Hepatocyte (in vitro differentiated cells): ENCODE measurements at regions not wholly inside any gene's neighbourhood (a gene's known extent, or its start where the extent isn't known, plus 50 kb on each side); places are given as distances from the start of the nearest gene placed in this dataset.

Source experiments
- DNase-seq: peaks from one replicate; pipeline ENCODE4 v3.0.0-alpha.2; 2016; ENCODE audit warnings: low spot score
- H2AFZ ChIP-seq: fragments of 200-600 bp; sonication (generic); 2 replicates; pipeline ENCODE4 v1.6.0; 2016; ENCODE audit warnings: antibody characterized with exemption, mild to moderate bottlenecking
- H3K27ac ChIP-seq: fragments of 200-600 bp; sonication (generic); 2 replicates; pipeline ENCODE4 v1.5.1; 2016; ENCODE audit warnings: mild to moderate bottlenecking
- H3K27me3 ChIP-seq: fragments of 200-600 bp; sonication (generic); 2 replicates; pipeline ENCODE4 v1.6.1; 2016
- H3K36me3 ChIP-seq: fragments of 200-600 bp; sonication (generic); replicated peaks from 2 replicates; pipeline ENCODE4 v1.5.1; 2016; ENCODE audit warnings: low read depth; ENCODE audit not compliant: insufficient read depth
- H3K4me1 ChIP-seq: fragments of 200-600 bp; sonication (generic); 2 replicates; pipeline ENCODE4 v1.5.1; 2016; ENCODE audit warnings: mild to moderate bottlenecking, moderate library complexity; ENCODE audit not compliant: insufficient read depth
- H3K4me2 ChIP-seq: fragments of 200-600 bp; sonication (generic); 2 replicates; pipeline ENCODE4 v1.6.0; 2016
- H3K4me3 ChIP-seq: fragments of 200-600 bp; sonication (generic); 2 replicates; pipeline ENCODE4 v1.5.1; 2016; ENCODE audit warnings: mild to moderate bottlenecking
- H3K79me2 ChIP-seq: fragments of 200-600 bp; sonication (generic); 2 replicates; pipeline ENCODE4 v1.6.0; 2017; ENCODE audit warnings: mild to moderate bottlenecking
- H3K9me2 ChIP-seq: fragments of 200-600 bp; sonication (generic); replicated peaks from 2 replicates; pipeline ENCODE4 v1.6.0; 2017; ENCODE audit warnings: mild to moderate bottlenecking; ENCODE audit not compliant: insufficient read depth
- H3K9me3 ChIP-seq: fragments of 200-600 bp; sonication (generic); 2 replicates; pipeline ENCODE4 v1.5.1; 2016; ENCODE audit warnings: low read depth, mild to moderate bottlenecking
- H4K20me1 ChIP-seq: fragments of 200-600 bp; sonication (generic); 2 replicates; pipeline ENCODE4 v1.6.0; 2016; ENCODE audit warnings: mild to moderate bottlenecking; ENCODE audit not compliant: insufficient read depth, poor library complexity, severe bottlenecking
- CTCF ChIP-seq: fragments of 200-600 bp; sonication (generic); IDR thresholded peaks from 2 replicates; pipeline ENCODE4 v1.5.1; 2016; ENCODE audit warnings: antibody characterized with exemption, mild to moderate bottlenecking; ENCODE audit not compliant: poor library complexity
- EZH2 ChIP-seq: fragments of 200-600 bp; sonication (generic); IDR thresholded peaks from 2 replicates; pipeline ENCODE4 v1.6.1; 2016; ENCODE audit warnings: antibody characterized with exemption, mild to moderate bottlenecking, borderline replicate concordance
- EZH2phosphoT487 ChIP-seq: fragments of 200-600 bp; sonication (generic); IDR thresholded peaks from one replicate; pipeline ENCODE4 v1.6.1; 2018; ENCODE audit warnings: antibody characterized with exemption, mild to moderate bottlenecking, low read depth, moderate library complexity; ENCODE audit not compliant: unreplicated experiment, severe bottlenecking
- WGBS: methylation state at CpG from one replicate; pipeline ENCODE4 v1.1.6; 2016; ENCODE audit warnings: low lambda C conversion rate; ENCODE audit errors: missing lambda C conversion rate; 5-methylcytosine and 5-hydroxymethylcytosine counted together

GRCh38 chr9:7303907-7304626 is 495.5 kb downstream of the DMAC1 start:
- Histone ChIP-seq H3K4me2 (no peak overlapping the region), H3K36me3 (no peaks in the 10 kb centered on the region), H3K9me2 (no peaks in the 10 kb centered on the region), H2AFZ (no peak overlapping the region), H3K4me3 (no peak overlapping the region), H4K20me1 (no peaks in the 10 kb centered on the region), H3K9me3 (no peaks in the 10 kb centered on the region), H3K4me1 (no peaks in the 10 kb centered on the region), H3K79me2 (no peaks in the 10 kb centered on the region), H3K27ac (no peak overlapping the region), H3K27me3 (no peaks in the 10 kb centered on the region)
- WGBS: 75% methylated on average over 10 of the region's 10 CpGs
- TF ChIP-seq EZH2: no peak
- no peak for DNase-seq

- H4K20me1 ChIP-seq: no peaks in the 10 kb centered on the region
- no peak overlapping the region for H2AFZ ChIP-seq
- TF ChIP-seq EZH2phosphoT487 (no peak), CTCF (no peak), EZH2 (no peak)
- DNase-seq: no peak
- WGBS: 81% methylated on average over 3 of the region's 3 CpGs
- no peaks in the 10 kb centered on the region for H3K9me3 ChIP-seq
- no peaks in the 10 kb centered on the region for H3K4me1 ChIP-seq
- H3K4me2 ChIP-seq: no peak overlapping the region
- H3K79me2 ChIP-seq: no peaks in the 10 kb centered on the region
- no peaks in the 10 kb centered on the region for H3K27me3 ChIP-seq
- no peak overlapping the region for H3K27ac ChIP-seq
- no peak overlapping the region for H3K4me3 ChIP-seq
- no peaks in the 10 kb centered on the region for H3K9me2 ChIP-seq
- no peaks in the 10 kb centered on the region for H3K36me3 ChIP-seq
Observed at GRCh38 chr9:7300484-7300883, 499.1 kb downstream of the DMAC1 start.

GRCh38 chr9:7298123-7298522 is 501.5 kb downstream of the DMAC1 start:
- Histone ChIP-seq H3K4me3 (no peak overlapping the region), H3K79me2 (no peaks in the 10 kb centered on the region), H3K4me2 (no peak overlapping the region), H2AFZ (no peak overlapping the region), H3K27ac (no peak overlapping the region), H3K9me3 (no peaks in the 10 kb centered on the region), H3K9me2 (no peaks in the 10 kb centered on the region), H3K36me3 (no peaks in the 10 kb centered on the region), H3K27me3 (peaks cover 3% of the 10 kb centered on the region), H3K4me1 (no peaks in the 10 kb centered on the region), H4K20me1 (no peaks in the 10 kb centered on the region)
- 82% methylated on average over 3 of the region's 3 CpGs for WGBS
- TF ChIP-seq CTCF: no peak
- TF ChIP-seq EZH2: no peak
- no peak for TF ChIP-seq EZH2phosphoT487
- no peak for DNase-seq

DNA sequence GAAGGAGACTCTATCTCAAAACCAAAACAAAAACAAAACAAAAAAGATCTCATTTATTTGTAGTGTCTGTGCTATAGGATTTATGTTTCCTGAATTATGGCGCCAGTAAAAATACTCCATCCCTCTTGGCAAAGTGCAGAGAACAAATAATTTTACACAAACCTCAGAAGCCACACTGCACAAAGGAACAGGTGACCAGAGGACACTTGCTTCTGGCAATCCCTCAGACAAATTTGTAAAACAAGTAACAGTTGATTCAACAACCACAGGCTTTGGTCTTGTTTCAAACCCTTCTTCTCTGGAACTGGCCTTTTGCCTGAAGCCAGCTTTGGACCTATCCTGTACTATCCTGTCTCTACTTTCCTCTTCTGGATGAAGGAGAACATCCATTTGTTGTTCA is 502.1 kb downstream of the DMAC1 start:
- H3K36me3 ChIP-seq: no peaks in the 10 kb centered on the region
- 95% methylated on average over 1 of the region's 1 CpG for WGBS
- no peaks in the 10 kb centered on the region for H3K9me3 ChIP-seq
- no peak overlapping the region for H3K4me3 ChIP-seq
- no peaks in the 10 kb centered on the region for H3K4me1 ChIP-seq
- H4K20me1 ChIP-seq: no peaks in the 10 kb centered on the region
- DNase-seq: no peak
- peaks cover 3% of the 10 kb centered on the region for H3K27me3 ChIP-seq
- TF ChIP-seq CTCF: no peak
- no peak for TF ChIP-seq EZH2
- no peak for TF ChIP-seq EZH2phosphoT487
- H3K79me2 ChIP-seq: no peaks in the 10 kb centered on the region
- H3K4me2 ChIP-seq: no peak overlapping the region
- no peak overlapping the region for H2AFZ ChIP-seq
- H3K9me2 ChIP-seq: no peaks in the 10 kb centered on the region
- H3K27ac ChIP-seq: no peak overlapping the region
